Stimulated activated CD8-positive, alpha-beta memory T cell treated with anti-CD3 and anti-CD28 coated beads, Interleukin-7, amount 100 ng/mL, for 48 hours (primary cell): ENCODE measurements at regions not wholly inside any gene's neighbourhood (a gene's known extent, or its start where the extent isn't known, plus 50 kb on each side); places are given as distances from the start of the nearest gene placed in this dataset.
"Not testable (repeated sequence)": the region's sequence is repeated elsewhere in the genome, so short reads cannot be mapped to it uniquely, and the experiment has no call there.

Experiments
- DNase-seq, 2 donors: peaks; one replicate each; pipeline ENCODE4 v3.0.0-alpha.2; 2020; ENCODE audit warnings: low read depth in 1 of 2; ENCODE audit errors: extremely low read depth in 1 of 2

DNA sequence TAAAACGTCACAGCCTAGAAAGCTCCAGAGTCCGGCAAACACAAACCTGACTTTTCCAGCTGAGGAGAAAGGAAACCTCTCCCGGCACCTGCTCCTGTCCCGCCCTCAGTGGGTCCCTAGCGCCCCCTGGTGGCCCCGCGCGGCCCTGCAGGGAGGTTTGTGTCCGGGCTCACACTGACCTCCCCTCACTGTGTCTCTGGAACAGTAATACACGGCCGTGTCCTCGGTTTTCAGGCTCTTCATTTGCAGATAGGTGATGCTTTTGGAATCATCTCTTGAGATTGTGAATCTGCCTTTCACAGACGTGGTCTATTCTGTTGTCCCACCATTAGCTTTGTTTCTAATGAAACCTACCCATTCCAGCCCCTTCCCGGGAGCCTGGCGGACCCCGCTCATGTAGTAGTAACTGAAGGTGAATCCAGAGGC lies 731.2 kb downstream of the TMEM121 start:
- DNase-seq, result peak; percentile 44 to 51

DNA sequence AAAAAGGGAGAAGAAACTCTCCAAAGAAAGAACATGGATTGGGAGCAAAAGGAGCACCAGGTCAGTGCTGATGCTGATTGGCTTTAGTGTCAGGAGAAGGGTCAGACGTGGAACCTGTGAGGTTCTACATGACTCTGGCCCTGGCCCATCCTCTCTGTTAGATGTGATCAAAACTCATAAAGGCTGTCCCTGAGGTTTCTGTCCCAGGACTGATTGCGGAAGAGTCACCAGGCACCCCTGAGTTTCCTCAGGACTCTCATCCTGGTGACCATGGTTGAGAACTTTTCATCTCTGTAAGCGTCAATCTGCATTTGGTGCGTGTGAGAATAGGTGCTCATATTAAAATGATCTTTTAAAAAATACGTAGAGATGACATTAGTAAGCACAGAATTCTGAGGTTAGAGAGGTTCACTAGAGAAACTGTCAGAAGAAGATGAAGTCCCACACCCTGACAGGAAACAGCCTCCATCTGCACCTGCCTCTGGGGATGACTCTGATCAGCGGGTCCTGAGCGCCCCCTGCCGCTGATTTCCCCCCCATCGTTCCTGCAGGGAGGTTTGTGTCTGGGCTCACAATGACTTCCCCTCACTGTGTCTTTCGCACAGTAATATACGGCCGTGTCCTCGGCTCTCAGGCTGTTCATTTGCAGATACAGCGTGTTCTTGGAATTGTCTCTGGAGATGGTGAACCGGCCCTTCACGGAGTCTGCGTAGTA lies 741.8 kb downstream of the TMEM121 start:
- DNase-seq, result peak; percentile 35 to 79

DNA sequence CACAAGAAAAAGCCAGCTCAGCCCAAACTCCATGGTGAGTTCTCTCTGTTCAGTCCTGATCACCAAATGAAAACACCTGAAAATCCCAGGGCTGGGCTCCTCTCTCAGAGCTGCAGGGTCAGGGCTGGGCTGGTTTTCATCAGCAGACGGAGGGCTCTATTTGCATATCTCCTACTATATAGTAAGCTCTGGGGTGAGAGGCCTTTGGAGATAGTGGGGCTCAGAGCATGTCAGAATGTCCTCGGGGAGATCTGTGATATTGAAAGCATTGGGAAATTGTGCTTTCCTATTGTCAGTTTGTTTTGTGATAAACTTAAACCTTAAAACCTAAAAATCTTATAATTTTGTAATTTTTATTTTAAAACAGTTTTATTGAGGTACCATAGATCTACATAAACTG lies 742.6 kb downstream of the TMEM121 start:
- no peak for DNase-seq

DNA sequence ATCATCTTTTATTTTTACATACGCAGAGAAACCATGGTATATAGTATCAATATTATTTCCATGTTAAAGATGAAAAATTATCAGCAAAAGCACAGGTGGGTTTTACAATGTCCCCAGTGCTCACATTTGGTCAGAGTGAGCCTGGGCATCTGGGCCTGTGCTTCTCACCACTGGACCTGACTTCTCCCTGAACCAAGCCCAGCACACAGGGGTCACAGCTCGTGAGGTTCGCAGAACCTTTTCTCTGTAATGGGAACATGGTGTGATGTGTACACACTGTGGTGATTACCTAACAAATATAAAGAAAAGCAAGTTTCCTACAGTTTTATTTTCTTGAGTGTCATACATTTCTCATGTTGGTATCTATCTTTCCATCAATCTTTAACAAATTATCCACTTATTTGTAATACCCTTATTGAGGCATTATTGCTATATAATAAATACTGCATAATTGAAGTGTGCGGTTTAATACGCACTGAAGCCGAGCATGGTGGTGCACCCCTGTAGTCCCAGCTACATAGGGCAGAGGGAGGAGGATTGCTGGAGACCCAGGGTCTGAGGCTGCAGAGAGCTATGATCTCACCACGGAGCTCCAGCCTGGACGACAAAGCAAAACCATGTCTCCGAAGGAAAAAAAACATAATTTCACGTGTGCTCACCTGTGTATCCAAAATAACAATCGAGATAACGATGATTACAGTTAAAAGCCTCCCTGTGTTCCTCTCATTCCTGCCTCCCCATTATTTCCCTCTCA lies 743.2 kb downstream of the TMEM121 start:
- no peak for DNase-seq

DNA sequence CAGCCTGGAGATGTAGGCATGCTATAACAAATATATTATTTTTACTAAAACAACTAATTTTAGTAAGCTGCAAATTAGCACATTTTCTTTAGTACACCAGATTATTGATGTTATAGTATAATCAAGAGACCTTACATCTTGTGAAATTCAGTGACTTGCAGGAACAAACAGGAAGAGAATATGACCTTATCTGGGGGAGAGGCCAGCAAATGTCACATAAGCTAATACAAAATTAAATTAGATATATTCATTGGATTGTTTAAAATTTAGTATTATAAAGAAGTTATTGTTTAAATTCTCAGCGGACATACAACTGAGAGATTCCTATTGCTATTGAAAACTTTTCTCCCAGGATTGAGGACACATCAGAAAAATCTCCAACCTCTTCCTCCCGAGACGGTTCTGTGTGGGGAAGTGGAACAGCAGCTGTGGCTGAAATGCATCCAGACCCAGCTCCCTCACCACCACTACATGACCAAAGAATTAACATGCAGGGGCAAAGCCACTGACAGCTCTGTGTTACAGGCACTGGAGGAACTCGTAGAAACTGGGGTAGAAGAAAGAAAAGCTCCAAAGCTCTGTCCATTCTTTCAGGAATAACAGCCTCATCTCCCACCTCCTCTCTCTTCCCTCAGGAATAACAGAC lies 744.2 kb downstream of the TMEM121 start:
- DNase-seq, result not testable (repeated sequence)

DNA sequence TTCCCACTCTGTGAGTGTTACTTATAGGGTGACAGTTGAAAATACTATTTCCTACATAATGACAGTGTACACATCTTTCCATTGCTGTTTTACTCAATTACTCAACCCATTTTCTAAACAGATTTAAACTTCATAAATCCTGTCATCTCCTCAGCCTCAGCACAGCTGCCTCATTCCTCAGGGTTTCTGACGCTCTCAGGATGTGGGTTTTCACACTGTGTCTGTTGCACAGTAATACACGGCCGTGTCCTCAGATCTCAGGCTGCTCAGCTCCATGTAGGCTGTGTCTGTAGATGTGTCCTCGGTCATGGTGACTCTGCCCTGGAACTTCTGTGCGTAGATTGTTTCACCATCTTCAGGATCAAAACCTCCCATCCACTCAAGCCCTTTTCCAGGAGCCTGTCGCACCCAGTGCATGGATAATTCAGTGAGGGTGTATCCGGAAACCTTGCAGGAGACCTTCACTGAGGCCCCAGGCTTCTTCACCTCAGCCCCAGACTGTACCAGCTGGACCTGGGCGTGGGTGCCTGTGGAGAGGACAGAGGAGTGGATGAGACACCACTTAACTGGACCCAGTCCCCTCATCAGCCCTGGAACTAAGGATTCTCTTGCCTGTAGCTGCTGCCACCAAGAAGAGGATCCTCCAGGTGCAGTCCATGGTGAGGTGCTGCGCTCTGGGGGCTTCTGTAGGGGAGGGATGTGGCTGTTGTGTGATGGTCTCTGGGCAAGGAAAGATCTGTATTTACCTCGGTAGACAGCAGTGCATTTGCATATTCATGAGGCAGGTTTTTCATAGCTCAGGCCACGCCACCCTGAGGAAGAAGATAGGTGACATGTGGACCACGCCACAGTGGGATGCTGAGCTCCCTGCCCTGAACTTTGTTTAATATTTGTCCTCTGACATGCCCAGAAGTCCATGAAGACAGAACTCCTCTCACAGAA lies 750.2 kb downstream of the TMEM121 start:
- no peak for DNase-seq

DNA sequence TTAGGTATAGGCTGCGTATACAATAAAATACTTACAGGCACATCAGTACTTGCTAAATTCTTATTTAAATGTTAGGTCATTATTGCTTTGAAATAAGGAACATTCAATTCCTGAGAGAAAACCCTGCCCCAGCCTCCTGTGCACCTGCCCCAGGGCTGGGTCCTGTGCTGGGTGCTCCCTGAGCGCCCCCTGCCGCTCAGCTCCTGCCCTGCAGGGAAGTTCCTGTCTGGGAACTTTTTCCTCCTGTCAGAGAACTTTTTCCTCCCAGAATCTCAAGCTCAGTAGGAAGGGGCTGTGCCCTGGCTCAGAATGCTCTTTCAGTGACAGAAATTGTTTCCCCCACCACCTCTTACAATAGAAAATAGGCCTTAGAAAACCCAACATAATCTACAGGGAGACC lies 751.1 kb downstream of the TMEM121 start:
- no peak for DNase-seq

DNA sequence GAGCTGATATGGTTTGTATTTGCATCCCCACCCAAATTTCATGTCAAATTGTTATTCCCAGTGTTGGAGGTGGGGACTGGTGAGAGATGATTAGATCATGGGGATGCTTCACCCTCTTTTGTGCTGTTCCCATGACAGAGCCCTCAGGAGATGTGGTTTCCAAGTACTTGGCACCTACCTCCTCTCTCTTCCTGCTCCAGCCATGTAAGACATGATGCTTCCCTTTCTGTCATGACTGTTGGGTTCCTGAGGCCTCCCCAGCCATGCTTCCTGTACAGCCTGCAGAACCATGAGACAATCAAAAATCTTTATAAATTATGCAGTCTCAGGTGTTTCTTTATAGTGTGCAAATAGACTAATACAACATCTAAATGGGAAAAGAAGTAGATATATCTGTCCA lies 754.5 kb downstream of the TMEM121 start:
- DNase-seq, result no peak

DNA sequence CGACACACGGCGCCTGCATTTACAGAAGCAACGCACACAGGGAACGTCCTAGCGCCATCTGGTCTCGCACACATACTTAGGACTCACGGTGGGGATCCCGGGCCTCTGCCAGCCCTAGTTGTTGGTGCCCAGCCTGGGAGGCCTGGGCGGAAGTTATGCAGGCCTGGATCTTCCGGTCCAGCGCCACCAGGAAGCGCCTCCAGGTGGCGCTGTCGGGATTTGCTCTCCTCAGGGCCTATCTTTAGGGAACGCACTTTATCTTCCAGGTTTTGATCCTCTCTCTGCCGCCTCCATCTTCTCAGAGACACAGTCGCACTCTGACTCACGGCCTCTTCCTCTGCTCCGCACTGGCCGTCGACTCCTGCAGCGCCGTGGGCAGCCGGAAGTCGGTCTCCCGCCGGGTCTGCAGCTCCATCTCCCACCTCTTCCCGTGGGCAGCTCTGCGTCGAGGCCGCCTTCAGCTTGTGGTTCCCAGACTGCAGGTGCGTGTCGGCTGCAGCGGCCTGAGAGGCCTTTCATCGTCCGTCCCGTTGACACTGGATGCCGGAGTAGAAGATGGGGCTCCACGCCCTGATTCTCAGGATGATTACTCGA lies 760.4 kb downstream of the TMEM121 start:
- DNase-seq, result no peak

DNA sequence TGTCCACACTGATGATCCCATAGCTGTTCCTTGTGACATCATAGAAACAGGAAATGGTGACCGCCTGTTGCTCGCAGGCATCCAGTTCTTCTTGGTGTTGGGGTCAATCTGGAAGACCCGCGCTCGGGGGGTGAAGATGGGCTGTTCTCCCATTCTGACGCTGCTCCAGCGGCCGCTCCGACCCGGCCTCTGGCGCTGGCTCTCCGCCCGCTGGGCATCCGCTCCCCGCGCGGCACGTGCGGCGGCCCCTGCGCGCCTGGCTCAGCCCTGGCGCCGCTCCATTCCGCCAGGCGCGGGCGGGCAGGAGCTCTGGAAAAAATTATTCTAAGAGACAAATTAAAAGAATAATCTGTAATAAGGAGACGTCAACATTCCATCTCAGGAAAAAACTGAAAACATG lies 761.1 kb downstream of the TMEM121 start:
- no peak for DNase-seq

DNA sequence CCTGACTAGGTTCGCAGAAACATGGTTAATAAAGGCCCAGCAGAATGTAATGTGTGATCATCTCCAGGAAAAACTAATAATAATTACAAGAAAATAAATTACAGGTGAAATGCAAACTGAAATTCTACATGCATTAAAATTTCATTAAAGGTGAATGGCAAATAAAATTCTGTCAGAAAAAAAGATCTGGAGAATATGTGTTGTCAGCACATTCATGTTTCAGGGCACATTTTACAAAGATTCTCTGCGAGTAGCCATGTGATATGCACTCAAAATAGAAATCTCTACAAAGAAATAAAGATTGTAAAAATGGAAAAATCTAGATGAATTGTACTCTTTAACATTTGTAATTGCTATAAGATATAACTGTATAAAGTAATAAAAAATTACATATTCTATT lies 765.2 kb downstream of the TMEM121 start:
- DNase-seq, result no peak

DNA sequence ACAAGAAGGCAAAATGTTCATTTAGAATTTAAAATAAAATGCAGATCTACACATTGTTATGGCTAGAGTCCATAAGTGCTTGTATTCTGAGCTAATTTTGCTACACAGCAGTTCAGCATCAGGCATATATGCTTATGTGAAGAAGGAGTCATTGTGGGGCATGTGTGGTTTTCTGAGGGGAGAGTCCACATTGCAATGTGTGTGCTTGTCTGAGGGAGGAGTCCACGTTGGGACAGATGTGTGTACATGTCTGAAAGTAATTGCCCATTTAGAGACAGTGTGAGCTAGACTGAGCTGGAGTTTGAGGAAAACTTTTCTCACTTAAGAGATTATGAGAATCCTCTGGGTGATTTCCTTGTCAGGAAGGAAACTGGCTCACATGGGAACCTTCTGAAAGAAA lies 767.9 kb downstream of the TMEM121 start:
- no peak for DNase-seq

DNA sequence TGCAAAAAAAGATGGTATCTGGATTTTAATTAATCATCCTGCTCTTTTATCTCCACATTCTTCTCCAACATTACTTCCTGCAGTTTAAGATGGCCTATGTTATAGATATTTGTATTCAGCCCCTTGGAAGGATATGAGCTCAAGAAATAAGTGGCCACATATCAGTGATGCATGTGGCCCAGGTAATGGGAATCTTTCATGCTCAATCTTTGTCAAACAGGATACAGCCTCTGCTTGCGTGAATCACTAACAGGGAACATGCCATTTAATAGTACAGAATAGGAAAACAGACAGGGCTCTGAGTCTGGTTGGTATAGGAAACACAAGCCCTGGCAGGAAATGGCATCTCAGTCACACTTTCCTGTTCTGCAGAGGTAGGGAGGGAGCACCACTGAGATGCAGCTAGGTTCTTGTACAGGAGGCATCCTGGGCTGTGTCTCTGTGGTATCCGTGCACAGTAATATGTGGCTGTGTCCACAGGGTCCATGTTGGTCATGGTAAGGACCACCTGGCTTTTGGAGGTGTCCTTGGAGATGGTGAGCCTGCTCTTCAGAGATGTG lies 774.6 kb downstream of the TMEM121 start:
- not testable (repeated sequence) for DNase-seq

DNA sequence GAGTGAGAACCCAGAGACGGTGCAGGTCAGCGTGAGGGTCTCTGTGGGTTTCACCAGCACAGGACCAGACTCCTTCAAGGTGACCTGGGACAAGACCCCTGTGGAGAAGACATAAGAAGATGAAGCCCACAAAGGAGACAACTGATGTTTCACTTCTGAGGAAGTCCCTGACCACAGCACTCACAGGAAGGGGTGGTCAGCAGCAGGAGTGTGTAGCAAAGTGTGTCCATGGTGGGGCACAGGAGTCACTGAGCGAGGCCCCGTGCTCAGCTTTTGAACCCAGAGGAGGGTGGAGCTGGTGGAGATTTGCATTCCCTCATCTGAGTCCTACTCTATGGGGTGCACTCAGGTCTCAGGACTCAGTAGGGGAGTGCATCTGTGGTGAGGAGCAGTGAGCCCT lies 775.2 kb downstream of the TMEM121 start:
- DNase-seq, result not testable (repeated sequence)

DNA sequence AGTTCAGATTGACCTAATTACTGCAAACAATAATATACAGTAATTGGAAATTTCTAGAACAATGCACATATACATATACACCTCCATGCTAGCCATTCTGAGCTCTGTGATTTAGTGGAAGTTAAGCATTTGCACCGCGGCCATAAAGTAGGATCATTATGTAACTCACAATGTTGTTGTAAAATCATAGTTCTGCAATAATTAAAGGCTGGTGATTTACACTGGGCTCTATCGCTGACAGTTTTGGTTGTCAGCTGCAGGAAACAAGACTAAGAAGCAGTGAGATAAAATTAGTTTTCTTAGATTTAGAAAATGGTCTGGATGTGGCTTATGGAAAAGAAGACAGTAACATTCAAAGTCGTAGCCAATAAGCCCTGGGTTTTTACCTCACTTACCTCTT lies 776.3 kb downstream of the TMEM121 start:
- DNase-seq, result no peak

DNA sequence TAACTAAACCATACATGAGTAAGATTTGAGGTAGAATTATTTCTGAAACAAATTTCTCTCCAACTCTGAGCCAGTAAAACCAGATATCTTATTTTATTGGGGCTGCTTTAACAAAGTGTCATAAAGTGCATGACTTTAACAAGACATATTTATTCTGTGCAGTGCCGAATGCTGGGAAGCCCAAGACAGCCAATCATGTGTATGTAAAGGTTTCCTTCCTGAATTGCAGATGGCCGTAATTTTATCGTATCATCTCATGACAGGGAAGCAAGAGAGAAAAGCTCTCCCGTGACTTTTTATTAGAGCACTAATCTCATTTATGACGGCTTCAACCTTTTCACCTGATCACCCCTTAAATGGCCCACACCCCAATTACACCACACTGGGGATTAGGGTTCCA lies 777.9 kb downstream of the TMEM121 start:
- no peak for DNase-seq

DNA sequence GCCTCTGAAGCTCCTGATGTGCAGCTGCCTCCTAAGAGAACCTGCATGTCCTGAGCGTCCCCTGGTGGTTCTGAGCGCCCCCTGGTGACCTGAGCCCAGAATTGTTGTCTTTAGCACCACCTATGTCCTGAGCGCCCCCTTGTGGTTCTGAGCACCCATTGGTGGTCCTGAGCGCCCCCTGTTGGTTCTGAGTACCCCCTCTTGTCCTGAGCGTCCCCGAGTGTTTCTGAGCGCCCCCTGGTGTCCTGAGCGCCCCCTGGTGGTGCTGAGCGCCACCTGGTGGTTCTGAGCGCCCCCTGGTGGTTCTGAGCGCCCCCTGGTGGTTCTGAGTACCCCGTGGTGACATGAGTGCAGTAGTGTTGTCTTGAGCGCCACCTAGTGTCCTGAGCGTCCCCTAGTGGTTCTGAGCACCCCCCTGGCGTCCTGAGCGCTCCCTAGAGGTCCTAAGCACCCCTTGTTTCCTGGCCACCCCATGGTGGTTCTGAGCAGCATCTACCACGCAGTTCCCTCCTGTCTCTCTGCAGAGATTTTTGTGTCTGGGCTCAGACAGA lies 782.5 kb downstream of the TMEM121 start:
- DNase-seq, result peak; percentile 84 to 93

DNA sequence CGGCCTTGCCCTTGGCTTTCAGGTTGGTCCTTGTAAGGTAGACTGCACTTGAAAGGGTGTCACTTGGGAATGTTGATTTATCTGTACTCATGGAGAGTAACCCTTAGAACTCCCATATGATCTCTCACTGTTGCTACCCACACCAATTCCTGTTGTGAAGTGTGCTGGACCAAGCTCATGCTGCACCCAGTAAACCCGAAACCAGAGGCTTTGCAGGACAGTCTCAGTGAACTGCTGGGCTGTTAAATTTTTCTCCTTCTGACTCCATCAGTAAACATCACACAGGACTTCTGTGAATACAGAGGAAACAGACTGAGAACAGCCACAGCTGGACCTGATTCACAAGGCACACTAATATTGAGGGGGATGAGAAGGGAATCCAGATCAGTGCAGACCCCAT lies 783.0 kb downstream of the TMEM121 start:
- no peak for DNase-seq

DNA sequence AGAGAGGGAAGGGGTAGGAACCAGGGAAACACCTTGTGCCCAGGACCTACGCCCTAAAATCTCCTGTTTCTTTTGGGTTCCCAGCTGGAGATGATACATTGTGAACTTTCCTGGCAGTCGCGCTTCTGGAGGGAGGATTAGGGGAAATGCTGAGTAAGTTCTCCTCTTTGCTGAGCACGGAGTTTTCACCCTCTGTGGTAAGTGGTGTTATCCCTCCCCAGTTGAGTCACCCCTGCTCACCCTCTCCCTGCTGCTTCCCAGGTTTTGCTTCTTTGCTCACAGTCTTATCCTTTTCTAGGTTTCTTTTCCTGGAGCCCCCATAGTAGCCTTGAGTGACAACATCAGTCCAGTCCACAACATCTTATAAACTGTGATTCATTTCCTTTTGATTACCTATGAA lies 789.1 kb downstream of the TMEM121 start:
- no peak for DNase-seq

DNA sequence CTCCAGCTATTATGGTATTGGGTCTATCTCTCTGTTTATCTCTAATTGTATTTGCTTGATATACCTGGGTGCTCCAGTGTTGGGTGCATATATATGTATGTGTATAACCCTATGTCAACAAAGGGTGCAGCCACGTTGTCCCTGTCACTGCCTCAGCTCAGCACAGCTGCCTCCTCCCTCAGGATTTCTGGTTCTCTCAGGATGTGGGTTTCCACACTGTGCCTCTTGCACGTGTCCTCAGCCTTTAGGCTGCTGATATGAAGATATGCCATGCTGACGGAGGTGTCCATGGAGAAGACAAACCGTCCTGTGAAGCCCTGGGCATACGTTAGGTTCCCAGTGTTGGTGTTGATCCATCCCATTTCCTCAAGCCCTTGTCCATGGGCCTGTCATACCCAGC lies 791.2 kb downstream of the TMEM121 start:
- no peak for DNase-seq
